GM12878 (cell line): ENCODE measurements at regions not wholly inside any gene's neighbourhood (a gene's known extent, or its start where the extent isn't known, plus 50 kb on each side); places are given as distances from the start of the nearest gene placed in this dataset.

Experiments
- ATAC-seq: fragments of 200-7000 bp; cut with Tn5 transposase; 3 replicates; pipeline ENCODE4 v1.9.1; 2020; ENCODE audit warnings: mild to moderate bottlenecking, moderate library complexity
- BruUV-seq: library from RNA; stranded (reverse); fragments of 400-500 nt; replicated peaks from 2 replicates; lab custom pipeline; 2021; lab: Mats Ljungman, UMichigan
- CTCF ChIA-PET: fragments of 300-600 bp; sonication (Branson Sonifier 250); formaldehyde crosslinking; extraction: SDS; loops from one replicate; lab custom pipeline; 2021; ENCODE audit warnings: inconsistent platforms; lab: Yijun Ruan, JAX
- POLR2A ChIA-PET: fragments of 350-600 bp; formaldehyde crosslinking; extraction: SDS; loops from one replicate; lab custom pipeline; 2021; ENCODE audit warnings: inconsistent platforms; lab: Charles Lee
- RAD21 ChIA-PET: fragments of 300-600 bp; sonication (Branson Sonifier 250); formaldehyde crosslinking; loops from one replicate; lab custom pipeline; 2023; ENCODE audit warnings: antibody characterized with exemption; ENCODE audit not compliant: unreplicated experiment; lab: Charles Lee
- SMC1A ChIA-PET: fragments of 300-600 bp; sonication (Branson Sonifier 250); formaldehyde crosslinking; loops from one replicate; lab custom pipeline; 2023; ENCODE audit not compliant: unreplicated experiment, uncharacterized antibody; lab: Charles Lee
- DNase-seq: peaks from one replicate; pipeline ENCODE4 v3.0.0-alpha.2; 2011; ENCODE audit warnings: low read depth, low spot score
- FAIRE-seq: peaks from 3 replicates; lab custom pipeline; 2011; peaks lifted over from hg19 to GRCh38; lab: Jason Lieb, UNC
- H2AFZ ChIP-seq: 2 replicates; pipeline ENCODE4 v1.6.0; 2011; ENCODE audit warnings: low read depth, low read length, control low read depth; ENCODE audit not compliant: control insufficient read depth
- H3K27ac ChIP-seq: 2 replicates; pipeline ENCODE4 v1.5.1; 2011; ENCODE audit warnings: control low read depth; ENCODE audit not compliant: control insufficient read depth, insufficient read depth
- H3K27me3 ChIP-seq, 2 experiments: replicated peaks in 1 of 2; 2 replicates each; pipeline versions ENCODE4 v1.6.0 to v1.6.1; 2011; ENCODE audit warnings: low read length in 1 of 2; ENCODE audit not compliant: control insufficient read depth in 2 of 2, insufficient read depth in 2 of 2
- H3K36me3 ChIP-seq, 2 experiments: 2 replicates each; pipeline ENCODE4 v1.5.1; 2011; ENCODE audit warnings: low read length in 1 of 2; ENCODE audit not compliant: control insufficient read depth in 2 of 2, insufficient read depth in 2 of 2
- H3K4me1 ChIP-seq: 2 replicates; pipeline ENCODE4 v1.6.1; 2011; ENCODE audit warnings: mild to moderate bottlenecking, low read length, moderate library complexity, mixed read lengths; ENCODE audit not compliant: control insufficient read depth, insufficient read depth
- H3K4me2 ChIP-seq: 2 replicates; pipeline ENCODE4 v1.6.0; 2011; ENCODE audit warnings: control low read depth; ENCODE audit not compliant: control insufficient read depth, insufficient read depth
- H3K4me3 ChIP-seq: fragments of 200-600 bp; sonication (generic); 2 replicates; pipeline ENCODE4 v1.5.1; 2016
- H3K79me2 ChIP-seq: 2 replicates; pipeline ENCODE4 v1.6.0; 2011; ENCODE audit warnings: low read length; ENCODE audit not compliant: control insufficient read depth, insufficient read depth
- H3K9ac ChIP-seq: 2 replicates; pipeline ENCODE4 v1.8.0; 2011; ENCODE audit warnings: low read length, control low read depth, mixed read lengths; ENCODE audit not compliant: control insufficient read depth, insufficient read depth
- H3K9me3 ChIP-seq: replicated peaks from 3 replicates; pipeline ENCODE4 v1.5.1; 2011; ENCODE audit warnings: mild to moderate bottlenecking, low read length; ENCODE audit not compliant: control insufficient read depth, insufficient read depth
- H4K20me1 ChIP-seq: 2 replicates; pipeline ENCODE4 v1.6.0; 2011; ENCODE audit not compliant: control insufficient read depth, insufficient read depth
- BHLHE40 ChIP-seq, 2 experiments: fragments of 450-650 bp in 1 of 2; IDR thresholded peaks; 2 replicates each; pipeline ENCODE4 v1.6.1; 2011 to 2017; ENCODE audit warnings: low read depth in 2 of 2, borderline replicate concordance in 1 of 2, improper control_type of control experiment in 1 of 2, low read length in 1 of 2, mild to moderate bottlenecking in 1 of 2
- BRCA1 ChIP-seq: IDR thresholded peaks from 2 replicates; pipeline ENCODE4 v1.6.1; 2011; ENCODE audit warnings: low read depth, low read length, improper control_type of control experiment
- ETV6 ChIP-seq, 2 experiments: fragments of 450-650 bp in 1 of 2; IDR thresholded peaks in 1 of 2; conservative IDR thresholded peaks in 1 of 2; 2 replicates each; pipeline ENCODE4 v1.6.1; 2014; ENCODE audit warnings: antibody characterized with exemption in 1 of 2, borderline replicate concordance in 1 of 2, low read depth in 1 of 2, mild to moderate bottlenecking in 1 of 2, moderate library complexity in 1 of 2
- FOXM1 ChIP-seq: IDR thresholded peaks from 2 replicates; pipeline ENCODE4 v1.6.1; 2012; ENCODE audit warnings: low read depth, mild to moderate bottlenecking, inconsistent platforms, low read length, moderate library complexity
- IRF4 ChIP-seq: IDR thresholded peaks from 2 replicates; pipeline ENCODE4 v1.6.1; 2011; ENCODE audit warnings: low read depth, low read length
- JUND ChIP-seq: IDR thresholded peaks from 2 replicates; pipeline ENCODE4 v1.6.1; 2012; ENCODE audit warnings: low read depth, mild to moderate bottlenecking, low read length, improper control_type of control experiment, moderate library complexity
- MAX ChIP-seq: IDR thresholded peaks from 2 replicates; pipeline ENCODE4 v1.6.1; 2012; ENCODE audit warnings: low read depth, low read length, improper control_type of control experiment
- MTA3 ChIP-seq: IDR thresholded peaks from 2 replicates; pipeline ENCODE4 v1.6.1; 2012; ENCODE audit warnings: low read length, inconsistent platforms, borderline replicate concordance
- NFIC ChIP-seq: IDR thresholded peaks from 2 replicates; pipeline ENCODE4 v1.6.1; 2012; ENCODE audit warnings: low read depth, mild to moderate bottlenecking, inconsistent platforms, low read length, moderate library complexity
- NR2C2 ChIP-seq: IDR thresholded peaks from 2 replicates; pipeline ENCODE4 v1.6.1; 2011; ENCODE audit warnings: borderline replicate concordance, low read depth; ENCODE audit not compliant: control insufficient read depth, insufficient read length
- NR2F1 ChIP-seq: fragments of 450-650 bp; conservative IDR thresholded peaks from 2 replicates; pipeline ENCODE4 v1.6.1; 2017; ENCODE audit warnings: mild to moderate bottlenecking
- PBX3 ChIP-seq: IDR thresholded peaks from 2 replicates; pipeline ENCODE4 v1.6.1; 2011; ENCODE audit warnings: mild to moderate bottlenecking, low read depth, low read length, moderate library complexity; ENCODE audit not compliant: insufficient replicate concordance
- POLR2A ChIP-seq: IDR thresholded peaks from 2 replicates; pipeline ENCODE4 v1.6.1; 2011; ENCODE audit warnings: low read depth, mild to moderate bottlenecking, low read length
- POU2F2 ChIP-seq: IDR thresholded peaks from 3 replicates; pipeline ENCODE4 v1.6.1; 2011; ENCODE audit warnings: low read depth, mild to moderate bottlenecking, low read length, borderline replicate concordance
- RFX5 ChIP-seq: IDR thresholded peaks from 2 replicates; pipeline ENCODE4 v1.6.1; 2011; ENCODE audit warnings: low read depth, low read length, improper control_type of control experiment
- RUNX3 ChIP-seq: IDR thresholded peaks from 2 replicates; pipeline ENCODE4 v1.6.1; 2012; ENCODE audit warnings: low read length, inconsistent platforms
- TAF1 ChIP-seq: IDR thresholded peaks from 2 replicates; pipeline ENCODE4 v1.6.1; 2011; ENCODE audit warnings: mild to moderate bottlenecking, low read depth, low read length, borderline replicate concordance
- USF1 ChIP-seq: IDR thresholded peaks from 2 replicates; pipeline ENCODE4 v1.6.1; 2011; ENCODE audit warnings: borderline replicate concordance, low read depth, mild to moderate bottlenecking, moderate library complexity, mixed read lengths, low read length; ENCODE audit not compliant: insufficient read depth; ENCODE audit errors: extremely low read length
- USF2 ChIP-seq: IDR thresholded peaks from 2 replicates; pipeline ENCODE4 v1.6.1; 2011; ENCODE audit warnings: low read depth, low read length, improper control_type of control experiment, borderline replicate concordance
- ZNF24 ChIP-seq: fragments of 450-650 bp; IDR thresholded peaks from 2 replicates; pipeline ENCODE4 v1.6.1; 2017; ENCODE audit warnings: antibody characterized with exemption, mild to moderate bottlenecking
- ZNF274 ChIP-seq: IDR thresholded peaks from one replicate; pipeline ENCODE4 v1.8.0; 2011; ENCODE audit not compliant: insufficient read length, insufficient read depth
- ZNF384 ChIP-seq: IDR thresholded peaks from 2 replicates; pipeline ENCODE4 v1.6.1; 2012; ENCODE audit warnings: low read depth, mild to moderate bottlenecking, low read length, improper control_type of control experiment, borderline replicate concordance
- WGBS: methylation state at CpG from one replicate; pipeline ENCODE4 v1.1.6; 2016; ENCODE audit warnings: low lambda C conversion rate; ENCODE audit not compliant: insufficient replicate concordance, insufficient coverage; ENCODE audit errors: missing lambda C conversion rate; 5-methylcytosine and 5-hydroxymethylcytosine counted together
- in situ Hi-C: fragments of 300-500 bp; cut with MboI; formaldehyde crosslinking; loops from 9 replicates; pipeline ENCODE4 v1.14.3; 2018; ENCODE audit warnings: mixed read lengths
- intact Hi-C: fragments of 100-400 bp; cut with micrococcal nuclease; formaldehyde crosslinking; loops from one replicate; pipeline ENCODE4 v1.14.2; 2022; ENCODE audit not compliant: unreplicated experiment

GRCh38 chr15:52980446-52980845 lies 190.3 kb upstream of the ONECUT1 start (continued):
- no peak for TF ChIP-seq USF1
- TF ChIP-seq MAX = no peak
- no peak for TF ChIP-seq ZNF384
- no peak for TF ChIP-seq BRCA1
- TF ChIP-seq NR2F1 = no peak
- TF ChIP-seq ZNF24 = no peak

GRCh38 chr15:52976516-52977075 lies 186.5 kb upstream of the ONECUT1 start:
- no peak overlapping the region for H2AFZ ChIP-seq
- no peak overlapping the region for H3K27ac ChIP-seq
- ATAC-seq = no peak
- CTCF ChIA-PET = no interaction called here
- DNase-seq = no peak
- no peak overlapping the region for H3K4me2 ChIP-seq
- no peak overlapping the region for H3K4me3 ChIP-seq
- no peak for FAIRE-seq
- POLR2A ChIA-PET = no interaction called here
- H4K20me1 ChIP-seq = no peaks in the 10 kb centered on the region
- no peaks in the 10 kb centered on the region for H3K79me2 ChIP-seq
- H3K9me3 ChIP-seq = no peaks in the 10 kb centered on the region
- no peaks in the 10 kb centered on the region for H3K4me1 ChIP-seq
- RAD21 ChIA-PET = no interaction called here
- H3K27me3 ChIP-seq = no peaks in the 10 kb centered on the region
- no TSS peak for BruUV-seq
- H3K36me3 ChIP-seq = no peaks in the 10 kb centered on the region
- SMC1A ChIA-PET = no interaction called here
- no peak overlapping the region for H3K9ac ChIP-seq
- in situ Hi-C loops (no loop called here), intact Hi-C loops (no loop called here)
- 39% methylated on average over 9 of the region's 9 CpGs for WGBS
- TF ChIP-seq PBX3 = no peak
- TF ChIP-seq USF2 = no peak
- TF ChIP-seq MAX = no peak
- TF ChIP-seq POLR2A = no peak
- no peak for TF ChIP-seq ETV6 (conservative IDR thresholded peaks at IDR 0.05 in 1 of 2, IDR thresholded peaks at IDR 0.05 in 1 of 2; ENCODE audit: borderline replicate concordance in 1 of 2, low read depth in 1 of 2)
- no peak for TF ChIP-seq RFX5
- TF ChIP-seq RUNX3 = no peak
- no peak for TF ChIP-seq TAF1
- TF ChIP-seq IRF4 = no peak
- TF ChIP-seq ZNF274 = no peak
- TF ChIP-seq BHLHE40 (IDR thresholded peaks at IDR 0.05; ENCODE audit: borderline replicate concordance in 1 of 2, low read depth in 2 of 2, low read length in 1 of 2) = no peak
- TF ChIP-seq FOXM1 = no peak
- TF ChIP-seq NFIC = no peak
- no peak for TF ChIP-seq MTA3
- no peak for TF ChIP-seq NR2C2
- TF ChIP-seq POU2F2 = no peak
- no peak for TF ChIP-seq JUND
